CD14-positive monocyte (primary cell): ENCODE measurements at regions not wholly inside any gene's neighbourhood (a gene's known extent, or its start where the extent isn't known, plus 50 kb on each side); places are given as distances from the start of the nearest gene placed in this dataset.

Experiments
- DNase-seq, 3 donors: peaks; one replicate each; pipeline ENCODE4 v3.0.0-alpha.2; 2011 to 2022
- H2AFZ ChIP-seq: 2 replicates; pipeline ENCODE4 v1.6.0; 2012; ENCODE audit warnings: mild to moderate bottlenecking, low read depth, low read length, inconsistent platforms; ENCODE audit not compliant: insufficient read depth, poor library complexity, severe bottlenecking
- H3K27ac ChIP-seq, 2 donors: 1 replicate in 1 of 2; 2 replicates in 1 of 2; pipeline ENCODE4 v1.5.1; 2012 to 2013; ENCODE audit warnings: low read length in 2 of 2, control low read depth in 1 of 2, inconsistent platforms in 1 of 2, low read depth in 1 of 2, mild to moderate bottlenecking in 1 of 2
- H3K27me3 ChIP-seq, 2 donors: one replicate each; pipeline versions ENCODE4 v1.6.0 to v1.6.1; 2011 to 2013; ENCODE audit warnings: low read length in 2 of 2; ENCODE audit not compliant: control insufficient read depth in 2 of 2, insufficient read depth in 2 of 2
- H3K36me3 ChIP-seq, 2 donors: replicated peaks in 1 of 2; 1 replicate in 1 of 2; 2 replicates in 1 of 2; pipeline versions ENCODE4 v1.5.1 to v1.6.1; 2012 to 2013; ENCODE audit warnings: low read length in 2 of 2, control low read depth in 1 of 2, inconsistent platforms in 1 of 2, mild to moderate bottlenecking in 1 of 2; ENCODE audit not compliant: insufficient read depth in 2 of 2, control insufficient read depth in 1 of 2
- H3K4me1 ChIP-seq, 2 donors: 1 replicate in 1 of 2; 2 replicates in 1 of 2; pipeline versions ENCODE4 v1.5.1 to v1.6.1; 2012 to 2013; ENCODE audit warnings: low read length in 2 of 2, control low read depth in 1 of 2, inconsistent platforms in 1 of 2, mild to moderate bottlenecking in 1 of 2, moderate library complexity in 1 of 2; ENCODE audit not compliant: insufficient read depth in 2 of 2, control insufficient read depth in 1 of 2
- H3K4me2 ChIP-seq: replicated peaks from 2 replicates; pipeline ENCODE3; 2012; ENCODE audit warnings: low read length, moderate library complexity, mild to moderate bottlenecking; ENCODE audit not compliant: poor library complexity, severe bottlenecking; ENCODE audit errors: extremely low read depth
- H3K4me3 ChIP-seq, 3 experiments: fragments of 200-600 bp in 1 of 3; sonication (generic) in 1 of 3; replicated peaks in 1 of 3; 1 replicate in 2 of 3; 2 replicates in 1 of 3; pipeline ENCODE4 v1.5.1; 2011 to 2013; ENCODE audit warnings: low read length in 3 of 3, mild to moderate bottlenecking in 3 of 3, control low read depth in 2 of 3, low read depth in 2 of 3, inconsistent platforms in 1 of 3, moderate library complexity in 1 of 3
- H3K79me2 ChIP-seq: 2 replicates; pipeline ENCODE4 v1.6.0; 2012; ENCODE audit warnings: mild to moderate bottlenecking, control low read depth, inconsistent platforms, low read length, moderate library complexity; ENCODE audit not compliant: insufficient read depth
- H3K9ac ChIP-seq: 2 replicates; pipeline ENCODE4 v1.6.0; 2017; ENCODE audit warnings: low read length, mild to moderate bottlenecking; ENCODE audit not compliant: insufficient read depth, poor library complexity, severe bottlenecking
- H3K9me3 ChIP-seq, 2 donors: replicated peaks in 1 of 2; 1 replicate in 1 of 2; 2 replicates in 1 of 2; pipeline versions ENCODE4 v1.5.1 to v1.6.1; 2012 to 2013; ENCODE audit warnings: low read length in 2 of 2, control low read depth in 1 of 2; ENCODE audit not compliant: control insufficient read depth in 1 of 2, insufficient read depth in 1 of 2
- H4K20me1 ChIP-seq: 2 replicates; pipeline ENCODE4 v1.6.0; 2012; ENCODE audit warnings: mild to moderate bottlenecking, low read length, control low read depth, moderate library complexity; ENCODE audit not compliant: insufficient read depth
- H3K27ac Mint-ChIP-seq, 7 donors: one replicate each; pipeline ENCODE4 v1.8.0; 2020; ENCODE audit warnings: mild to moderate bottlenecking in 7 of 7, mixed read lengths in 7 of 7, moderate library complexity in 6 of 7, inconsistent platforms in 2 of 7
- H3K27me3 Mint-ChIP-seq, 3 donors: one replicate each; pipeline ENCODE4 v1.8.0; 2021 to 2022; ENCODE audit warnings: low read depth in 3 of 3, mild to moderate bottlenecking in 3 of 3, mixed read lengths in 3 of 3, moderate library complexity in 3 of 3, inconsistent platforms in 1 of 3
- H3K36me3 Mint-ChIP-seq, 2 donors: one replicate each; pipeline ENCODE4 v1.8.0; 2020; ENCODE audit warnings: mixed read lengths in 2 of 2, inconsistent platforms in 1 of 2, mild to moderate bottlenecking in 1 of 2
- H3K4me1 Mint-ChIP-seq: one replicate; pipeline ENCODE4 v1.8.0; 2020; ENCODE audit warnings: mild to moderate bottlenecking, mixed read lengths
- H3K4me3 Mint-ChIP-seq, 2 donors: one replicate each; pipeline ENCODE4 v1.8.0; 2020; ENCODE audit warnings: mild to moderate bottlenecking in 2 of 2, mixed read lengths in 2 of 2, moderate library complexity in 1 of 2
- H3K9me3 Mint-ChIP-seq, 7 donors: one replicate each; pipeline ENCODE4 v1.8.0; 2020 to 2022; ENCODE audit warnings: mixed read lengths in 7 of 7, mild to moderate bottlenecking in 6 of 7, moderate library complexity in 6 of 7, inconsistent platforms in 2 of 7
- WGBS: methylation state at CpG from one replicate; pipeline ENCODE4 v1.1.5; 2013; ENCODE audit warnings: missing lambda C conversion rate; ENCODE audit not compliant: insufficient coverage; 5-methylcytosine and 5-hydroxymethylcytosine counted together
- intact Hi-C, 2 donors: fragments of 100-400 bp; cut with micrococcal nuclease; formaldehyde crosslinking; loops; one replicate each; pipeline versions ENCODE4 v1.15.0 to v1.15.1; 2023
- TF ChIP-seq, protein P1 (sequence below): fragments of 200-600 bp; IDR thresholded peaks from one replicate; pipeline ENCODE4 v1.8.0; 2022; ENCODE audit warnings: antibody characterized with exemption, mild to moderate bottlenecking

DNA sequence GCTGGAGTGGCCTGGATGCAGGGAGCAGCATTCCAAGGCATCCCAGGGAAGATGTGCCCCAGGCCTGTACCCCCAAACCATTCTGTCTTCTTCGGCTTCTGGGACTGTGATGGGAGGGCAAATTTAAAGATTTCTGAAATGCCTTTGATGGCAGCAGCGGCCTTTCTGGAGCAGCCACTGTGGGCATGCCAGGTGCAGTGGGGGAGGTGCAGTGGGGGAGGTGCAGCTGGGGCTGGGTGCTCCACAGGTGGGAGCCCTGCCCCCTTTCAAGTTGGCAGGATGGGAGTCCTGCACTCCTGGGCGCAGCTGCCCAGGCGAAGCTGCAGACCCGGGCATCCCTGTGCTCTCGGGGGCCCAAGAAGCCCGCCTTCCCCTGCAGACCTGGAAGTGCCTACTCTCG, 293.5 kb upstream of the MOCS1 start:
- Histone ChIP-seq H3K79me2 (no peaks in the 10 kb centered on the region), H3K36me3 (no peaks in the 10 kb centered on the region), H3K9ac (no peak overlapping the region), H2AFZ (no peak overlapping the region), H3K27me3 (no peaks in the 10 kb centered on the region), H3K4me2 (no peak overlapping the region), H3K9me3 (no peaks in the 10 kb centered on the region), H3K4me1 (no peaks in the 10 kb centered on the region), H3K27ac (no peak overlapping the region), H3K4me3 (no peak overlapping the region), H4K20me1 (no peaks in the 10 kb centered on the region)
- Mint-ChIP-seq H3K4me1 (no peaks in the 10 kb centered on the region), H3K9me3 (peaks cover 0 to 14% (median 3%) of the 10 kb centered on the region in 7 donors), H3K4me3 (no peak overlapping the region), H3K27ac (no peak overlapping the region), H3K36me3 (no peaks in the 10 kb centered on the region), H3K27me3 (peaks cover 0 to 6% (median 0%) of the 10 kb centered on the region in 3 donors)
- 80% methylated on average over 6 of the region's 8 CpGs for WGBS
- intact Hi-C loops, result no loop called here
- no peak for DNase-seq
- TF ChIP-seq, protein P1, sequence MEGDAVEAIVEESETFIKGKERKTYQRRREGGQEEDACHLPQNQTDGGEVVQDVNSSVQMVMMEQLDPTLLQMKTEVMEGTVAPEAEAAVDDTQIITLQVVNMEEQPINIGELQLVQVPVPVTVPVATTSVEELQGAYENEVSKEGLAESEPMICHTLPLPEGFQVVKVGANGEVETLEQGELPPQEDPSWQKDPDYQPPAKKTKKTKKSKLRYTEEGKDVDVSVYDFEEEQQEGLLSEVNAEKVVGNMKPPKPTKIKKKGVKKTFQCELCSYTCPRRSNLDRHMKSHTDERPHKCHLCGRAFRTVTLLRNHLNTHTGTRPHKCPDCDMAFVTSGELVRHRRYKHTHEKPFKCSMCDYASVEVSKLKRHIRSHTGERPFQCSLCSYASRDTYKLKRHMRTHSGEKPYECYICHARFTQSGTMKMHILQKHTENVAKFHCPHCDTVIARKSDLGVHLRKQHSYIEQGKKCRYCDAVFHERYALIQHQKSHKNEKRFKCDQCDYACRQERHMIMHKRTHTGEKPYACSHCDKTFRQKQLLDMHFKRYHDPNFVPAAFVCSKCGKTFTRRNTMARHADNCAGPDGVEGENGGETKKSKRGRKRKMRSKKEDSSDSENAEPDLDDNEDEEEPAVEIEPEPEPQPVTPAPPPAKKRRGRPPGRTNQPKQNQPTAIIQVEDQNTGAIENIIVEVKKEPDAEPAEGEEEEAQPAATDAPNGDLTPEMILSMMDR, result no peak

DNA sequence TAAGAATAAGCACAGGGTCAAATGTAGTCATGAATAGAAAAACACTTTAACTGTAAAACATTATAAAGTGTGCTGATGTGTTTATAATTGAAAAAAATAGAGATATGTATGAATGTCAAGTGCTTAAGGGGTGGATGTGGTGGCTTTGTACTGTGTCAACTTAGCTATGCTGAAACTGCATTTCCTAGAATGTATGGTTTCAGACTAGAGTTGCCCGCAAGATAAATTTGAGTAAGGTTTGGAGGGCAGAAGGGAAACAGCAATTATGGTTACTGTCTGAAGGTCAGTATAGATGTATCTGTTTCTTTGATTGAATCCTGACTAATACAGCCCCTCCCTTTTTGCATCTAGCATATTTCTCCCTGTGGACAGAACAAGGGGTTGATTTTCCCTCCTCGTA, 288.1 kb upstream of the MOCS1 start:
- no peaks in the 10 kb centered on the region for H4K20me1 ChIP-seq
- Mint-ChIP-seq H3K27ac (no peak overlapping the region), H3K4me1 (no peaks in the 10 kb centered on the region), H3K36me3 (no peaks in the 10 kb centered on the region), H3K9me3 (peaks cover 0 to 3% (median 2%) of the 10 kb centered on the region in 7 donors), H3K4me3 (no peak overlapping the region), H3K27me3 (peaks cover 0 to 4% (median 0%) of the 10 kb centered on the region in 3 donors)
- no peaks in the 10 kb centered on the region for H3K9me3 ChIP-seq
- TF ChIP-seq, protein P1, result no peak
- no peak overlapping the region for H3K4me3 ChIP-seq
- H3K36me3 ChIP-seq, result no peaks in the 10 kb centered on the region
- no peaks in the 10 kb centered on the region for H3K27me3 ChIP-seq
- DNase-seq, result no peak
- H3K9ac ChIP-seq, result no peak overlapping the region
- no peaks in the 10 kb centered on the region for H3K4me1 ChIP-seq
- intact Hi-C loops, result no loop called here
- H2AFZ ChIP-seq, result no peak overlapping the region
- 100% methylated on average over 1 of the region's 2 CpGs for WGBS
- no peak overlapping the region for H3K4me2 ChIP-seq
- H3K79me2 ChIP-seq, result no peaks in the 10 kb centered on the region
- H3K27ac ChIP-seq, result no peak overlapping the region
